ENCODE measurements at regions not wholly inside any gene's neighbourhood (a gene's known extent, or its start where the extent isn't known, plus 50 kb on each side); places are given as distances from the start of the nearest gene placed in this dataset.
"Not testable (repeated sequence)": the region's sequence is repeated elsewhere in the genome, so short reads cannot be mapped to it uniquely, and the experiment has no call there.

GRCh38 chr5:135147294-135148090 lies 113.5 kb upstream of the PITX1 start:
- H3K4me2 ChIP-seq (ENCODE audit: insufficient read depth, low read length) = no peak overlapping the region
- ChIA-PET CTCF (no interaction called here), POLR2A (no interaction called here)
- TF ChIP-seq POLR2AphosphoS5 (IDR thresholded peaks at IDR 0.05; ENCODE audit: insufficient read depth, low read depth, low read length) = no peak
- intact Hi-C loops (cut with micrococcal nuclease) = no loop called here
- H3K4me1 ChIP-seq (ENCODE audit: control insufficient read depth, extremely low read depth, insufficient read depth, low read length) = no peaks in the 10 kb centered on the region
- H2AFZ ChIP-seq (ENCODE audit: low read depth, low read length) = no peak overlapping the region
- no peaks in the 10 kb centered on the region for H3K79me2 ChIP-seq (ENCODE audit: control insufficient read depth, insufficient read depth, low read length)
- H3K36me3 ChIP-seq (ENCODE audit: control insufficient read depth in 2 of 2, extremely low read depth in 1 of 2, insufficient read depth in 2 of 2, low read length in 2 of 2) = no peaks in the 10 kb centered on the region
- no peaks in the 10 kb centered on the region for H3K9me3 ChIP-seq (replicated peaks; ENCODE audit: control insufficient read depth, insufficient read depth, low read length)
- dilution Hi-C loops (cut with MboI; ENCODE audit: extremely low pct_ligation_motif_present, low sequenced_read_pairs) = no loop called here
- no peak overlapping the region for H3K27ac ChIP-seq (ENCODE audit: insufficient read depth, low read depth, low read length)
- BruUV-seq (replicated peaks) = no TSS peak
- no peak overlapping the region for H3K4me3 ChIP-seq (replicated peaks in 1 of 3; ENCODE audit: insufficient read depth in 1 of 3, low read depth in 1 of 3, low read length in 3 of 3)
- no peak for FAIRE-seq
- H3K9ac ChIP-seq (replicated peaks; ENCODE audit: extremely low read depth, insufficient read depth, low read length) = no peak overlapping the region
- no peaks in the 10 kb centered on the region for H3K9me1 ChIP-seq (replicated peaks; ENCODE audit: control insufficient read depth, extremely low read depth, insufficient read depth, low read length)
- H4K20me1 ChIP-seq (replicated peaks; ENCODE audit: control insufficient read depth, extremely low read depth, insufficient read depth, low read length) = no peaks in the 10 kb centered on the region
- peaks cover 0 to 8% of the 10 kb centered on the region in 2 experiments for H3K27me3 ChIP-seq (ENCODE audit: control insufficient read depth in 2 of 2, insufficient read depth in 2 of 2, low read length in 2 of 2)
- no peak for DNase-seq (ENCODE audit: low read depth, low spot score)

- TF ChIP-seq EZH2 (IDR thresholded peaks at IDR 0.05; ENCODE audit: borderline replicate concordance, low read depth, low read length, severe bottlenecking) = no peak
- no peak for TF ChIP-seq POLR2AphosphoS5 (IDR thresholded peaks at IDR 0.05; ENCODE audit: insufficient read depth, low read depth, low read length)
- TF ChIP-seq FOS (IDR thresholded peaks at IDR 0.05; ENCODE audit: borderline replicate concordance, insufficient read depth, low read length) = no peak
- no peak for TF ChIP-seq MYC (IDR thresholded peaks at IDR 0.05; ENCODE audit: low read depth, low read length)
- no peak for TF ChIP-seq GATA2 (IDR thresholded peaks at IDR 0.05; ENCODE audit: insufficient read depth, insufficient read length, low read depth, low read length)
- TF ChIP-seq JUN (IDR thresholded peaks at IDR 0.05; ENCODE audit: borderline replicate concordance, insufficient read depth, insufficient read length, low read depth) = no peak
- TF ChIP-seq MAX (IDR thresholded peaks at IDR 0.05; ENCODE audit: insufficient read depth, insufficient read length) = no peak
- no peak for TF ChIP-seq POLR2A (IDR thresholded peaks at IDR 0.05; ENCODE audit: low read depth, low read length)
- TF ChIP-seq CTCF (IDR thresholded peaks at IDR 0.05; ENCODE audit: extremely low read depth in 1 of 2, insufficient read depth in 1 of 2, low read depth in 1 of 2, low read length in 2 of 2) = no peak
- H3K4me3 ChIP-seq (replicated peaks in 1 of 3; ENCODE audit: insufficient read depth in 1 of 3, low read depth in 1 of 3, low read length in 3 of 3) = no peak overlapping the region
- H3K9me1 ChIP-seq (replicated peaks; ENCODE audit: control insufficient read depth, extremely low read depth, insufficient read depth, low read length) = no peaks in the 10 kb centered on the region
- intact Hi-C loops (cut with micrococcal nuclease) (no loop called here), dilution Hi-C loops (cut with MboI; ENCODE audit: extremely low pct_ligation_motif_present, low sequenced_read_pairs) (no loop called here)
- H4K20me1 ChIP-seq (replicated peaks; ENCODE audit: control insufficient read depth, extremely low read depth, insufficient read depth, low read length) = no peaks in the 10 kb centered on the region
- DNase-seq (ENCODE audit: low read depth, low spot score) (no peak), FAIRE-seq (no peak)
- no peak overlapping the region for H3K4me2 ChIP-seq (ENCODE audit: insufficient read depth, low read length)
- ChIA-PET POLR2A (no interaction called here), CTCF (no interaction called here)
- H3K27me3 ChIP-seq (ENCODE audit: control insufficient read depth in 2 of 2, insufficient read depth in 2 of 2, low read length in 2 of 2) = peaks cover 0 to 8% of the 10 kb centered on the region in 2 experiments
- H2AFZ ChIP-seq (ENCODE audit: low read depth, low read length) = no peak overlapping the region
- H3K27ac ChIP-seq (ENCODE audit: insufficient read depth, low read depth, low read length) = no peak overlapping the region
- no peaks in the 10 kb centered on the region for H3K4me1 ChIP-seq (ENCODE audit: control insufficient read depth, extremely low read depth, insufficient read depth, low read length)
- no peaks in the 10 kb centered on the region for H3K36me3 ChIP-seq (ENCODE audit: control insufficient read depth in 2 of 2, extremely low read depth in 1 of 2, insufficient read depth in 2 of 2, low read length in 2 of 2)
- no peaks in the 10 kb centered on the region for H3K79me2 ChIP-seq (ENCODE audit: control insufficient read depth, insufficient read depth, low read length)
- no TSS peak for BruUV-seq (replicated peaks)
- H3K9ac ChIP-seq (replicated peaks; ENCODE audit: extremely low read depth, insufficient read depth, low read length) = no peak overlapping the region
- no peaks in the 10 kb centered on the region for H3K9me3 ChIP-seq (replicated peaks; ENCODE audit: control insufficient read depth, insufficient read depth, low read length)
Measured at GRCh38 chr5:135145985-135146384, 112.0 kb upstream of the PITX1 start.

- FAIRE-seq; H3K36me3 ChIP-seq (ENCODE audit: control insufficient read depth in 2 of 2, extremely low read depth in 1 of 2, insufficient read depth in 2 of 2, low read length in 2 of 2); POLR2A ChIA-PET; H2AFZ ChIP-seq (ENCODE audit: low read depth, low read length); CTCF ChIA-PET; H4K20me1 ChIP-seq (replicated peaks; ENCODE audit: control insufficient read depth, extremely low read depth, insufficient read depth, low read length); H3K27ac ChIP-seq (ENCODE audit: insufficient read depth, low read depth, low read length); intact Hi-C loops (cut with micrococcal nuclease); H3K9me1 ChIP-seq (replicated peaks; ENCODE audit: control insufficient read depth, extremely low read depth, insufficient read depth, low read length); H3K4me2 ChIP-seq (ENCODE audit: insufficient read depth, low read length); H3K9me3 ChIP-seq (replicated peaks; ENCODE audit: control insufficient read depth, insufficient read depth, low read length); H3K4me1 ChIP-seq (ENCODE audit: control insufficient read depth, extremely low read depth, insufficient read depth, low read length); H3K9ac ChIP-seq (replicated peaks; ENCODE audit: extremely low read depth, insufficient read depth, low read length); H3K4me3 ChIP-seq (replicated peaks in 1 of 3; ENCODE audit: insufficient read depth in 1 of 3, low read depth in 1 of 3, low read length in 3 of 3); H3K79me2 ChIP-seq (ENCODE audit: control insufficient read depth, insufficient read depth, low read length); BruUV-seq (replicated peaks); dilution Hi-C loops (cut with MboI; ENCODE audit: extremely low pct_ligation_motif_present, low sequenced_read_pairs); DNase-seq (ENCODE audit: low read depth, low spot score): not testable (repeated sequence)
- peaks cover 0 to 14% of the 10 kb centered on the region in 2 experiments for H3K27me3 ChIP-seq (ENCODE audit: control insufficient read depth in 2 of 2, insufficient read depth in 2 of 2, low read length in 2 of 2)
Measured at GRCh38 chr5:135143682-135144081, 109.7 kb upstream of the PITX1 start.
